Keratinocyte (primary cell): ENCODE measurements at regions not wholly inside any gene's neighbourhood (a gene's known extent, or its start where the extent isn't known, plus 50 kb on each side); places are given as distances from the start of the nearest gene placed in this dataset.

Source experiments
- EZH2 ChIP-seq: IDR thresholded peaks from one replicate; pipeline ENCODE4 v1.6.1; 2012; ENCODE audit warnings: inconsistent platforms, mild to moderate bottlenecking, low read length, moderate library complexity
- TF ChIP-seq, protein P1 (sequence below), 3 experiments: IDR thresholded peaks in 1 of 3; conservative IDR thresholded peaks in 1 of 3; optimal IDR thresholded peaks in 1 of 3; 2 replicates in 2 of 3; 3 replicates in 1 of 3; pipeline versions ENCODE3 to v1.5.1; 2011; ENCODE audit warnings: low read length in 3 of 3, mild to moderate bottlenecking in 3 of 3, moderate library complexity in 2 of 3, control low read depth in 1 of 3, inconsistent platforms in 1 of 3; ENCODE audit not compliant: insufficient read depth in 2 of 3; ENCODE audit errors: extremely low read depth in 1 of 3

DNA sequence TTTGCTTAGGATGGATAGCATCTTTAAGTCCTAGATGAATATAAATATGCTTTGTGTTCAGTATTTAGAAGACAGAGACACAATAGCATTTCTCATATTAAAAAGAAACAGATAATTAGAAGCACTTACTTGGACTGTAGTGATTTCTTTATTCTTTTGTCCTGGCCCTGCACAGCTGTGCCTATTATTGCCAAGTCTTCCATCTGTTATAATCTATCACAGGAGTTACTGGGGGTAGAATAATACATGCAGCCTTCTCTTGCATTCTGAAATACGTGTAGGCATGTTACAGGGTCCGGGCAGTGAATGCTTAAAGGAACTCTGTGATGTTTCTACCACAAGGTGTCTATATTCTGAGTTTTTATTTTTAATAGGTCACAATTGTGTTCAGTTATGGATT, 461.5 kb upstream of the COBL start:
- TF ChIP-seq, protein P1, sequence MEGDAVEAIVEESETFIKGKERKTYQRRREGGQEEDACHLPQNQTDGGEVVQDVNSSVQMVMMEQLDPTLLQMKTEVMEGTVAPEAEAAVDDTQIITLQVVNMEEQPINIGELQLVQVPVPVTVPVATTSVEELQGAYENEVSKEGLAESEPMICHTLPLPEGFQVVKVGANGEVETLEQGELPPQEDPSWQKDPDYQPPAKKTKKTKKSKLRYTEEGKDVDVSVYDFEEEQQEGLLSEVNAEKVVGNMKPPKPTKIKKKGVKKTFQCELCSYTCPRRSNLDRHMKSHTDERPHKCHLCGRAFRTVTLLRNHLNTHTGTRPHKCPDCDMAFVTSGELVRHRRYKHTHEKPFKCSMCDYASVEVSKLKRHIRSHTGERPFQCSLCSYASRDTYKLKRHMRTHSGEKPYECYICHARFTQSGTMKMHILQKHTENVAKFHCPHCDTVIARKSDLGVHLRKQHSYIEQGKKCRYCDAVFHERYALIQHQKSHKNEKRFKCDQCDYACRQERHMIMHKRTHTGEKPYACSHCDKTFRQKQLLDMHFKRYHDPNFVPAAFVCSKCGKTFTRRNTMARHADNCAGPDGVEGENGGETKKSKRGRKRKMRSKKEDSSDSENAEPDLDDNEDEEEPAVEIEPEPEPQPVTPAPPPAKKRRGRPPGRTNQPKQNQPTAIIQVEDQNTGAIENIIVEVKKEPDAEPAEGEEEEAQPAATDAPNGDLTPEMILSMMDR (optimal IDR thresholded peaks at IDR 0.05 in 1 of 3, IDR thresholded peaks at IDR 0.05 in 1 of 3, conservative IDR thresholded peaks at IDR 0.05 in 1 of 3; ENCODE audit: extremely low read depth in 1 of 3, insufficient read depth in 2 of 3, low read length in 3 of 3): no peak
- TF ChIP-seq EZH2: no peak
